Middle frontal gyrus (tissue), 1 donor: ENCODE measurements at regions not wholly inside any gene's neighbourhood (a gene's known extent, or its start where the extent isn't known, plus 50 kb on each side); places are given as distances from the start of the nearest gene placed in this dataset.
A peak's percentile ranks its signal among the peaks of the same experiment; 100 is the strongest.
"Not testable (repeated sequence)": the region's sequence is repeated elsewhere in the genome, so short reads cannot be mapped to it uniquely, and the experiment has no call there.

Source experiments
- DNase-seq: peaks from one replicate; pipeline ENCODE4 v3.0.0-alpha.2; 2015; ENCODE audit warnings: low spot score; ENCODE audit errors: extremely low spot score

DNA sequence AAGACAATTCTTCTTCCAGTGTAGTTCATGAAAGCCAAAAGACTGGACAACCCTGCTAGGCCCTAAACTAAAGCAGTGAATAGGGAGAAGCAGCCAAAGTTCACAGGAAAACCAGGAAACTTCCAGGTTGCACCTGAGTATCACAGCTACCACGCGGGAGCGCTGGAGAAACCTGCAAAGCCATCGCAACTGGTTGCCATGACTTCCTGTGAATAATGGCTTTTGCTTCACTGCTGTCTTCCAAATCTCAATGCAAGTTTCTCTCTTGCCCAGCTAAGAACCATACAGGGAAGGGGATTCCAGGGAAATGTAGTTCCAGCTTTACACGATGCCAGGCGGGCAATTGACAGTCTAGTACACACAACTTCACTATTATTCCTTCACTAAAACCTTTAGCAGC is 114.1 kb downstream of the GXYLT1 start:
- DNase-seq: no peak

DNA sequence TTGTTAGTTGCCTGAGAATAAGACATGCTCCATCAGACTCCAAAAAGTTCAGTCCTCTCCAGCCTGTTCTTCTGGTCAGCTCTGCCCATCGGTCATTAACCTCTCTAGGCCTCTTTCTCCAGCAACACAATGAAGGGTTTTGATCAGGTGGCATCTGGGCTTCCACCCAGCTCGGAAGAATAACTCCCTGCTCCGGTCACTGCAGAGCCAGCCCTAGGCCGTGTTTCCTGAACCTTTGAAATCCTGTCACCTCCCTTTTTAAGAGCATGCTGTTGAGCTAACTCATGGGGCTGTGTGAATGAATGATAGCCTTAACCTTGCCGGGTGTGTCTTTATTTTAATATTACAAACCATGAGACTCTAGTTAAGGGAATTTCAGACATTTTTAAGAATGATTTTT is 117.1 kb downstream of the GXYLT1 start:
- no peak for DNase-seq

DNA sequence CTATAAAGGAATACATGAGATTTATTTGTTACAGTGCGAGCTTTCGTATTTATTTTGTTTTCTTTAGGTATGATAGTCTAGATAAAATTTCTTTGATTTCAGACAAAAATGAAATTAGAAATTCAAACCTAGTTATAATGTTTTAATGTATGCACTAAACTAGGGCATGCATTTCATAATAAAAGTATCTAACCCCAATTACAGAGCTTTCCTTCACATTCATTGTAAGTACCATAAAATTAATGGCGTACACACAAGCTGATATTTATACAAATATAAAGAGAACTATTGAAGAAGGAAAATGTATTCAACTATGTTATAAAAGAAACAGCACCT is 120.2 kb downstream of the GXYLT1 start:
- no peak for DNase-seq

DNA sequence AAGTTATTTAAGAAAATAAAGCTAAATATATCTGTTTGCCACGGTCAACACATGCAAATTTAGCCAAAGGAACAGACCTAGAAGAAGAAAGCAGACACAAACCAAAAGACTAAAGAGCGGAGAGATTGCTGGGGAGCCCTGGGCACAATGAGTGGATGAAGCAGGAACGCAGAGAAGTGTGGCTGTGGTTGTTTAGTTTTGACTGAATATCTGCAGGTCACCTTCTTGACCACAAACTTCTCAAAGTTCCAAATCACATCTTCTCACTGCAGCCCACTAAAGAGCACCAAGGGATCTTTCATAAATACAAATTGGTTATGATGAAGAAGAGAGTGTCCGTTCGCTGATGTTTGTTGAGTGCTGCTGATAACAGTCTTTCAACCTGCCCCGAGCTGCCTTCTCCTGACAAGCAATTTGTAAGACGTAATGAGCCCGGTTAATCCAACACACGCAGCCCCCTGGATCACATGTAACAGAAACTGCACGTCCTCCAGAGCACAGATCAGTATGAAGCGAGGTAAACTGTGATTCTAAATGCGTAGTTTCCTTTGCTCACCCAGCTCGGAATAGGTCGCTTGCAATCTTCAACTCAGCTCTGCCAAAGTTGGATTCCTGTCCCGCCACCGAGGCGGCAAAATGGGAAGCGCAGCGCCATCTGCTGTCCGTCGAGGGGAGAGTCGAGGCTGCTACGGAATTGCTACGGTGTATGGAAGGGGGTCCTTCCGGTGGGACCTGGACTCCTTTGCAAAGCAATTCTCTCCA is 120.8 kb downstream of the GXYLT1 start:
- DNase-seq: peak; percentile 69

DNA sequence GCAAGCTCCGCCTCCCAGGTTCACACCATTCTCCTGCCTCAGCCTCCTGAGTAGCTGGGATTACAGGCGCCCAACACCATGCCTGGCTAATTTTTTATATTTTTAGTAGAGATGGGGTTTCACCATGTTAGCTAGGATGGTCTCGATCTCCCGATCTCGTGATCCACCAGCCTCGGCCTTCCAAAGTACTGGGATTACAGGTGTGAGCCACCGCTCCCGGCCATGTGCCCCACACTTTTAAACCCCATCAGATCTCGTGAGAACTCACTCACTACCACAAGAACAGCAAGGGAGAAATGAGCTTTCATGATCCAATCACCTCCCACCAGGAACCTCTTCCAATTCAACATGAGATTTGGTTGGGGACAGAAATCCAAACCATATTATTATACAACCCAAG is 122.7 kb downstream of the GXYLT1 start:
- DNase-seq: not testable (repeated sequence)

DNA sequence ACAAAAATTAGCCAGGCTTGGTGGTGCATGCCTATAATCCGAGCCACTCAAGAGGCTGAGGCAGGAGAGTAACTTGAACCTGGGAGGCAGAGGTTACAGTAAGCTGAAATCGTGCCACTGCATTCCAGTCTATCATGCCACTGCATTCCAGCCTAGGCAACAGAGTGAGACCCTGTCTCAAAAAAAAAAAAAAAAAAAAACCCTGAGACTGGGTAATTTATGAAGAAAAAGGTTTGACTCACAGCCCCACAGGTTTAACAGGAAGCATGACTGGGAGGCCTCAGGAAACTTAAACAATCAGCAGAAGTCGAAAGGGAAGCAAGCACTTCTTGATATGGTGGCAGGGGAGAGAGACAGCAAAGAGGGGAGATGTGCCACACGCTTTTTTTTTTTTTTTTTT is 123.2 kb downstream of the GXYLT1 start:
- DNase-seq: no peak

DNA sequence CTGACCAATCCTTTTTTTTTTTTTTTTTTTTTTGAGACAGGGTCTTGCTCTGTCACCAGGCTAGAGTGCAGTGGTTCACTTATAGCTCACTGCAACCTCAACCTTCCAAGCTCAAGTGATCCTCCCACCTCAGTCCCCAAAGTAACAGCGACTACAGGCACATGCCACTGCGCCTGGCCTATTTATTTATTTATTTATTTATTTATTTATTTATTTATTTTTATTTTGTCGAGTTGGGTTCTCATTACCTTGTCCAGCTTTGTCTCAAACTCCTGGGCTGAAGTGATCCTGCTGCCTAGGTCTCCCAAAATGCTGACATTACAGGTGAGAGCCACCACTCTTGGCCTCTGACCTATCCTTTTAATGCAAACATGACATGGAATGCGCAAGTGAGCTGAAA is 124.4 kb downstream of the GXYLT1 start:
- no peak for DNase-seq

DNA sequence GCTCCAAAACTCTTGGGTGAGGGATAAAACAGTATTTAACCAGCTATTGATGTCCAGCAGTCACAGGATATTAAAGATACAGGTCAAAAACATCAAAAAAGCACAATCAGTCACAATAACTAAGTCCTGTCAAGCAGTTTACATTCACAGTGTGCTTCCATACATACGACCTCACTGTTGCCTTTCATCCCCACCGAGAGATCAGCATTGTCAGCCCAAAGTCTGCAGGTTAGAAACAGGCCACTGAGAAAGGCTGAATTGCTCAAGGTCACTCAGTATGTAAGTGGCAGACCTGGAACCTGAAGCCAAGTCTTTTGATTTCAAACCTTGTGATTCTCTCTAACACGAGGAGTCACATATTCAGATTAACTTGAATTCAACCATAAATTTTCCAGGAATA is 124.9 kb downstream of the GXYLT1 start:
- no peak for DNase-seq

DNA sequence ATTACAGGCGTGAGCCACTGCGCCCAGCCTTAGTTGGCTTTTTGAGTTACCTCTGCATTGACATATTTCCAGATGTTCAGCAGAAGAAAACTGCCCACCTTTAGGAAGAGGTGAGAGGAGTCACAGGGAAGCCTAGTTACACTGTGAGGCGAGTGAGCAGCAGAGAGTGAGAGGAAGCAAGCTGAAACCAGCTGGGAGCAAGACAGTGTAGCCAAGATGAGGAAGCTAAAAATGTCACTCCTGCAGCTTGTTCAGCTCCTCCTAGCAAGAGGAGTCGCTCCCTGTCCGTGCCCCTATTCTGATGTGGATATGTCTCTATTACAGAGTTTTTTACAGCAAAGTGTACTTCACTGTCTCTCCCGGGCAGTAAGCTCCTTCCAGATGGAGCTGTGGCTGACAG is 127.6 kb downstream of the GXYLT1 start:
- DNase-seq: no peak

DNA sequence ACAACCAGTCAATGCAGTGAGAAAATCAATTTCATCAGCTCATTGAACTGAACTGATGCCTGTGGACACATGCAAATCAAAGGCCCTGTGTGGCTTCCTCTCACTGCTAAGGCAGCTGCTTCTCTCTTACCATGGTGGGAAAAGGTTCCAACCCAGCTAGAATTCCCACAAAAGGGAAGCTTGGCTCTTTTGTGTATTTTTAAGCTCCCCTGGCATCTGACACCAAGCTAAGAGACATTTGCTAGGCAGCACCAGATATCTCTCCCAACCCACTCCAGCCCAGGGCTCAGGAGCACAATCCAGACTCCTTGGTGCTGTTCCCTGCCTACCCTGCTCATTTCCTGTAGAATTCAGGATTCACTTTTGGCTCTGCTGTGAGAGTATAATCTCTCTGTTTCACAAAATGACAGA is 129.6 kb downstream of the GXYLT1 start:
- DNase-seq: no peak

DNA sequence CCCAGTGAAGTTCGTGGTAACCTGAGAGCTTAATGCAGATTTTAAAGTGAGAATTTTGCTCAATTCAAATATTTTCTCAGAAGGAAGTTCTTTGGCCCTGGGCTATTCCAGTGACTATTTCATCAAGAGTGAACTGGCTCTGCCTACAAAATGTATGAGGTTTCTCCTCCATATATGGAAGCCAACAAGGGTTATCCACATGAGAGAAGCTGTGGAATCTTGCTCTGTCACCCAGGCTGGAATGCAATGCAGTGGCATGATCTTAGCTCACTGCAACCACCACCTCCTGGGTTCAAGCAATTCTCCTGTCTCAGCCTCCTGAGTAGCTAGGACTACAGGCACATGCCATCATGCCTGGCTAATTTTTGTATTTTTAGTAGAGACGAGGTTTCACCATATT is 132.2 kb downstream of the GXYLT1 start:
- DNase-seq: not testable (repeated sequence)

DNA sequence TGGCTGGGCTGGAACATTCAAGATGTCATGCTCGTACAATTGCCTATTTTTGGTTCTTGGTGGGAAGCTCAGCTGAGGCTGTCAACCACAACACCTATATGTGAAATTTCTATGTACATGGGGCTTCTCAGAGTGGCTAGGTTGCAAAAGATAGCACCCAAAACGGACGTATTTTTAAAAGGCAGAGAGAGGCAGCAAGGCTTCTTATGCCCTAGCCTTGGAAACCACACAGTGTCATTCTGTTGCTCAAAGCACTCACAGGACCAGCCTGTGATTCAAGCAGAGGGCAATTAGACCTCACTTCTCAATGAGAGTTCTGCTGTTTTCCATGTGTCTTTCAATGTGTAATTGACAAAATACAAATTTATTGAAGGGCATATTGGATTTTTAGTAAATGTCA is 134.0 kb downstream of the GXYLT1 start:
- DNase-seq: no peak

DNA sequence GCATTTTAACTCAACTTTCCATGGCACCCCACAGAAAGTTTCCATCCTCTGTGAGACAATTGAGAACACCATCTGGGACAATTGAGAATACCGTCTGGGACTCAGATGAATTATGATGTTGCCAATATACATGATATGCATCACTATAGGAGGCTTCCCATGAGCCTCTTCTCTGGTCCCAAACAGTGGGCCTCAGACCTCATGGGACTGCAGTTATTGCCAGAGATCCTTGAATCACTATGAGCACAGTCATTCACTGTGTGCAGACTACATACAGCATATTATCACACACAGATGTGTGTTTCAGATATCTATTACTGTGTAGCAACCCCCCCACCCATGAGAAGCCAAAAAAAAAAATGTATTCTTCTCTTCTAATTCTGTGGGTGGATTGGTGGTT is 134.4 kb downstream of the GXYLT1 start:
- no peak for DNase-seq

DNA sequence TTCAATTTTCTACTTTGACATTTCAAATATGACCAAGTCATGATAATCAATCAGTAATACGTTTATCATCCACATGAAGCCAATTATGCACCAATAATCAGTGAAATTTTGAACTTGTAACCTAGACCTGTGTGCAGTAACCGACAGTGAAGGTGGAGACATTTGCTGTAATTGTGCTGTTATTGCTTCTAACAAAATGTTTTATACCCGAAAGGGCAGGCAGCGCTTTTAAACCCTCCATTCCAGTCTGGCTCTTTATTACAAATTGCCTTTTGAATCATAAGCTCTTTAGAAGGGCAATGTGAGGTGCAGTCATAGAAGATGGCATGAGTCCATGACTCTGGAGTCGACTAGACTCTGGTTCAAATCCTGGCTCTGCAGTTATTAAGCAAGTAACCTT is 135.7 kb downstream of the GXYLT1 start:
- no peak for DNase-seq

DNA sequence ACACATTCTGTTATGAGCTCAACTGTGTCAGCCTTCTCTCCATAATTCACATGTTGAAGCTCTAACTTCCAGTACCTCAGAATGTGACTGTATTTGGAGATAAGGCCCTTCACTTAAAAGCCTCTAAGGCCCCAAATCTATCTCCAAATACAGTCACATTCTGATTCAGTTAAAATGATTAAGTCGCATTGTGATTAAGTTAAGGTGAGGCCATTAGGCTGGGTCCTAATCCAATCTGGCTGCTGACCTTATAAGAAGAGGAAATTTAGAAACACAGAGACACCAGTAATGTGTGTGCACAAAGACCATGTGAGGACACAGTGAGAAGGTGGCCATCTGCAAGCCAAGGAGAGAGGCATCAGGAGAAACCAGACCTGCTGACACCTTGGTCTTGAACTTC is 141.6 kb downstream of the GXYLT1 start:
- no peak for DNase-seq

DNA sequence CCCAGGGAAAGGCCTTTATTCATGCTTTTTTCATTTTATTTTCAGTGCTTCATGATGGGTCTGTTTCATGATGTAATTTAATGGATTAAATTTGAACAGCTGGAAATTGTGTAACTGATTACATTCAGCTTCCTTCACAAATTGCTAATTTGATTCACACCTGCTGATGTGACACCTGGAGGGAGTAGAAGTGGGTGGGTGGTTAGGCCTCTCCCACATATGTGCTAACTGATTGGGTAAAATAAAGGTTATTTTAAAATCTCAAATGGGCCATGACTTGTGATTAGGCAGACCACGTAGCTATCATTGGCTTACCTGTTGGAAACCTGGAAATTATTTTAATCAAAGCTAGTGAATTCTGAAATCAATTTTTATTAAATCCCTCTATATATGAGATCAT is 142.1 kb downstream of the GXYLT1 start:
- no peak for DNase-seq

DNA sequence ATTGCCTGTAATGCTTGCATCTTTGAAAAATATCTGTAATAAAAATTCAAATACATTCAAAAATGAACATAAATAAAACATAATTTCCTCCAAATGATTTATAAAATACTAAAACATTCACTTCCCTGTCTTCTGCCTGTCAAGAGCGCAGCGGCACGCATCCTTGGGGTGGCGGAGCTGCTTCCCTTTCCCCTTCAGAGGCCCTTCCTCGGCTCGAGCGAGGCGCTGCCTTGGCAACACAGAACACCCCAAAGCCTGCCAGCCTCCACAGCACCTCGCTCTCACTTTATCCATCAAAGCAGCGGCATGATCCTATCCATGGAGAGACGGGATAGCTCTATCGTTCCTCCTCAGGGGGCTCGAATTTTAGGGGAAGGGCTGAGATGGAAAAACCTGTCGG is 146.2 kb downstream of the GXYLT1 start:
- no peak for DNase-seq

DNA sequence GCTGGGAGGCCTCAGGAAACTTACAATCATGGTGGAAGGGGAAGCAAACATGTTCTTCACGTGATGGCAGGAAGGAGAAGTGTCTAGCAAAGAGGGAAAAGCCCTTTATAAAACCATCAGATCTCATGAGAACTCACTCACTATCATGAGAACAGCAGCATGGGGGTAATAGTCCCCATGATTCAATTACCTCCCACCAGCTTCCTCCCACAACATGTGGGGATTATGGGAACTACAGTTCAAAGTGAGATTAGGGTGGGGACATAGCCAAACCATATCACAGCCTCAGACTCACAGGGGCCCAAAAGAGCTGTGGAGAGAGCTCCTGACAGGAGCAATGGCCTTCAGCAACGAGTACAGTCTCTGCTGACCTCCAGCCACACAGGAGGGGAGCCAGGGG is 151.4 kb downstream of the GXYLT1 start:
- no peak for DNase-seq

DNA sequence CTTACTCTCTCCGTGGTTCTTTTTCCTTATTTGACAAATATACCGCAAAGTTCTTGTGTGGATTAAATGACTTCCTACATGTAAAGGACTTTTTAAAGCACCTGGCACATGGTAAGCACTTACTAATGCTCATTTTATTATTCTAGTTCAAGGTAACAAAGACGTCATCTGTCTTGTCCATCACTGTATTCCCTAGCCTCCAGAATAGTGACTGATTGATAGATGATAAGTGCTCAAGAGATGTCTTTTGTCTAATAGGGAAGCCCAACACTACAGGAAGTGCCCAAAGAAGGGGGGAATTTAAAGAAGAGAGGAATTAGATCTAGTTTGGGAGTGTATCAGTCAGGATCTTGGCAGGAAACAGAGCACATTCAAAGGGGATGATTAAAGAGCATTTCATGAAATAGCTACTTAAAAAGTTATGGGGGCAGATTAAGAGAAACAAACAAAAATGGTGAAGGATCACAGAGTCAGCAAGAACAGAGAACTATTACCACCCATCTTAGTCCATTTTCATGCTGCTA is 151.9 kb downstream of the GXYLT1 start:
- no peak for DNase-seq

DNA sequence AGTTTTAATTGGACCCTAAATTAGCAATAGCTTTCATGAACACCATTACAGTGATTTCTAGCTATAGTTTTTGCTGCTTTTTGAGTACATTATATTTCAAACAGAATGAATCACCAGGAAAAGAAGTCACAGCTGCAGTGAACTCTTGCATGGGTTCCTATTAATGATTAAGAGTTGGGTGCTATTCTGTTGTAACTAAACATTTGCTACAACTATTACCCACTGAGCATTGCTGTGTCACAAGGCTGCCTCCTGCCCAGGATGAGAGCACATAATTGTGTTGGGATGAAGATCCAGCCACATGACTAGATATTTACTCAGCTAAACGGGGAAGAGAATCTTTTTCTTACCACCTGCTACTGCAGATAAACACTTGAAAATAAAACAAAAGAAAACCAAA is 152.7 kb downstream of the GXYLT1 start:
- DNase-seq: no peak

DNA sequence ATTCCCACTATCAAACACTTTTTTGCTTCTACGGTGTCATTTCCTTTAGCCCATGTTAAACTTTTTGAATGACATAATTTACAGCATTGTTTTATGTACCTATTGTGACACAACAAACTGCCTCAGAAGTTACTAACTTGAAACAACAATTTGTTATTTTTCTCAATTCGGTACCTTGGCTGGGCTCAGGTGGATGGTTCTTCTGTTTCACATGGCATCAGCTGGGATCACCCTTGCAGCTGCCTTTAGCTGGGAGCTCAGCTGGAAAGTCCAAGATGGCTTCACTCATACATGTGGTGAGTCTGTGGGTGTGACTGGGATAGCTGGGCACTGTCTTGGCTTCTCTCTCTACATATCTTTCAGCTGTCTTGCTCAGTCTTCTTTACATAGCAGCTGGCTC is 156.0 kb downstream of the GXYLT1 start:
- DNase-seq: no peak

DNA sequence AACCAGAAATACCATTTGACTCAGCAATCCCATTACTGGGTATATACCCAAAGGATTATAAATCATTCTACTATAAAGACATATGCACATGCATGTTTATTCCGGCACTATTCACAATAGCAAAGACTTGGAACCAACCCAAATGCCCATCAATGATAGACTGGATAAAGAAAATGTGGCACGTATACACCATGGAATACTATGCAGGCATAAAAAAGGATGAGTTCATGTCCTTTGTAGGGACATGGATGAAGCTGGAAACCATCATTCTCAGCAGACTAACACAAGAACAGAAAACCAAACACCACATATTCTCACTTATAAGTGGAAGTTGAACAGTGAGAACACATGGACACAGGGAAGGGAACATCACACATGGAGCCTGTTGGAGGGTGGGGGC is 158.2 kb downstream of the GXYLT1 start:
- DNase-seq: not testable (repeated sequence)

DNA sequence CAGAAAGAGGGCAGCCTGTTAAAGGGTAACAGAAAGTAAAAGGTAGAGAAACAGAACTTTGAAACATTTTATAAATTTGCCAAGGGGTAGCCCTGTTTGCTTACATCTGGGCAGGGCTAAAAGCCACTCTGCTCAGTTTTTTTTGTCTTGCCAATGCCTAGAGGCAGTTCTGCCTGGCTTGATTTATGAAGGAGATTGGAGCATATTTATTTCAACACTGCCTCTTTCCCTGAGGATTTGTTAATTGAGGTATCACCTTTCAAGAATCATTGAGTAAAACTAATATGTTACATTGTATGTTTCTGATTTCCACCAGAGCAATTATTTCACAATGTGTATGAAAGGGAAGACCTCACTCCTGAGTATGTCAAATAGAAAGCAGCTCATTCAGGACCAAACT is 160.8 kb downstream of the GXYLT1 start:
- DNase-seq: no peak

DNA sequence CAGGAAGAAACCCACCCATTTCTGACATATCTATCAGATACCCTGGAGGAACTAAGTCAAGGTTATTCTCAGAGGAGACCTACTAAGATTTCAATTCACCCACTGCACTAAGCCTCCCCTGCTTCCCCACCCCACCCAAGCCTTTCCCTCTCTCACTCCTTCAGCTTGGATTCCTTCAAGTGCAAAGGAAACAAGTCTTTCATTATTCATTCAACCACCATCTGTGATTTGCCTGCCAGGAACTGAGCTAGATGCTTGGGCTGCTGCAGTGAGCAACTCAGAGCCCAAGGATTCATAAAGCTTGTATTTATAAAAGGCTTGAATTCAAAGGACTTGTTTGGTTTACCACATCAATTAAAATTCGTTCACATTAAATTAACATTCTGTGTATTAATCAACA is 161.3 kb downstream of the GXYLT1 start:
- no peak for DNase-seq
